Panc1 (cell line): ENCODE measurements at regions not wholly inside any gene's neighbourhood (a gene's known extent, or its start where the extent isn't known, plus 50 kb on each side); places are given as distances from the start of the nearest gene placed in this dataset.

Source experiments
- ATAC-seq: fragments of 200-7000 bp; cut with Tn5 transposase; 2 replicates; pipeline ENCODE4 v1.9.1; 2020; ENCODE audit warnings: mild to moderate bottlenecking, moderate library complexity
- BruUV-seq: library from RNA; stranded (reverse); fragments of 400-500 nt; replicated peaks from 2 replicates; lab custom pipeline; 2021; lab: Mats Ljungman, UMichigan
- CTCF ChIA-PET: fragments of 300-600 bp; sonication (Branson Sonifier 250); formaldehyde crosslinking; loops from one replicate; lab custom pipeline; 2022; ENCODE audit warnings: antibody characterized with exemption; lab: Charles Lee
- POLR2A ChIA-PET: fragments of 300-600 bp; sonication (Branson Sonifier 250); formaldehyde crosslinking; loops from one replicate; lab custom pipeline; 2022; ENCODE audit warnings: antibody characterized with exemption; lab: Charles Lee
- DNase-seq: peaks from one replicate; pipeline ENCODE4 v3.0.0-alpha.2; 2010; ENCODE audit warnings: low read depth, low spot score
- H3K27ac ChIP-seq: 2 replicates; pipeline ENCODE4 v1.5.1; 2011; ENCODE audit warnings: mild to moderate bottlenecking, low read length, inconsistent platforms
- H3K27me3 ChIP-seq: fragments of 200-500 bp; sonication (Bioruptor generic); 2 replicates; pipeline ENCODE4 v1.6.0; 2014; ENCODE audit warnings: low read length, inconsistent platforms; ENCODE audit not compliant: control insufficient read depth, insufficient read depth
- H3K36me3 ChIP-seq: fragments of 200-500 bp; sonication (Bioruptor generic); 2 replicates; pipeline ENCODE4 v1.5.1; 2014; ENCODE audit warnings: inconsistent platforms, mild to moderate bottlenecking, low read length, moderate library complexity; ENCODE audit not compliant: control insufficient read depth, insufficient read depth
- H3K4me1 ChIP-seq: 2 replicates; pipeline ENCODE4 v1.5.1; 2011; ENCODE audit warnings: inconsistent platforms, mild to moderate bottlenecking, low read length, moderate library complexity; ENCODE audit not compliant: control insufficient read depth, insufficient read depth
- H3K4me3 ChIP-seq, 2 experiments: 2 replicates each; pipeline ENCODE4 v1.5.1; 2011 to 2012; ENCODE audit warnings: low read depth in 2 of 2, low read length in 2 of 2, mild to moderate bottlenecking in 2 of 2, inconsistent platforms in 1 of 2, moderate library complexity in 1 of 2
- H3K9me3 ChIP-seq: fragments of 200-500 bp; sonication (Bioruptor generic); 2 replicates; pipeline ENCODE4 v1.5.1; 2014; ENCODE audit warnings: low read depth, mild to moderate bottlenecking, inconsistent platforms, low read length, moderate library complexity; ENCODE audit not compliant: control insufficient read depth, insufficient read depth
- CTCF ChIP-seq: fragments of 450-650 bp; IDR thresholded peaks from 2 replicates; pipeline ENCODE4 v1.5.1; 2017; ENCODE audit warnings: mild to moderate bottlenecking
- POLR2AphosphoS5 ChIP-seq: IDR thresholded peaks from 2 replicates; pipeline ENCODE4 v1.6.1; 2012; ENCODE audit warnings: mild to moderate bottlenecking, low read depth, low read length, moderate library complexity
- REST ChIP-seq, 2 experiments: IDR thresholded peaks; 2 replicates each; pipeline ENCODE4 v1.6.1; 2011 to 2012; ENCODE audit warnings: low read depth in 2 of 2, control low read depth in 1 of 2, low read length in 1 of 2, mild to moderate bottlenecking in 1 of 2, moderate library complexity in 1 of 2; ENCODE audit not compliant: insufficient read depth in 1 of 2
- SIN3A ChIP-seq: IDR thresholded peaks from 2 replicates; pipeline ENCODE4 v1.6.1; 2012; ENCODE audit warnings: low read depth, mild to moderate bottlenecking, low read length, moderate library complexity, borderline replicate concordance; ENCODE audit not compliant: insufficient read depth
- TCF7L2 ChIP-seq: IDR thresholded peaks from 2 replicates; pipeline ENCODE4 v1.6.1; 2011; ENCODE audit warnings: mild to moderate bottlenecking, low read depth, low read length, inconsistent platforms
- in situ Hi-C: cut with HindIII; loops from 2 replicates; pipeline ENCODE4 v1.10.0; 2016; ENCODE audit warnings: low sequenced_read_pairs, low pct_unique_long_range_greater_than_20kb
- intact Hi-C: fragments of 100-400 bp; cut with micrococcal nuclease; formaldehyde crosslinking; loops from one replicate; pipeline ENCODE4 v1.10.0; 2022; ENCODE audit not compliant: unreplicated experiment

- no peaks in the 10 kb centered on the region for H3K4me1 ChIP-seq
- BruUV-seq, result no TSS peak
- TF ChIP-seq TCF7L2 (no peak), POLR2AphosphoS5 (no peak), CTCF (no peak), REST (IDR thresholded peaks at IDR 0.05; ENCODE audit: insufficient read depth in 1 of 2, low read depth in 2 of 2, low read length in 1 of 2) (no peak), SIN3A (no peak)
- in situ Hi-C loops, result no loop called here
- no peaks in the 10 kb centered on the region for H3K36me3 ChIP-seq
- intact Hi-C loops, result no loop called here
- no peaks in the 10 kb centered on the region for H3K9me3 ChIP-seq
- DNase-seq (no peak), ATAC-seq (no peak)
- ChIA-PET POLR2A (no interaction called here), CTCF (no interaction called here)
- no peak overlapping the region for H3K27ac ChIP-seq
- H3K27me3 ChIP-seq, result no peaks in the 10 kb centered on the region
- H3K4me3 ChIP-seq, result no peak overlapping the region
Measured at GRCh38 chr5:72651109-72651508, 143.9 kb upstream of the ZNF366 start.

- BruUV-seq, result no TSS peak
- in situ Hi-C loops (no loop called here), intact Hi-C loops (no loop called here)
- ChIA-PET POLR2A (no interaction called here), CTCF (no interaction called here)
- no peak for TF ChIP-seq SIN3A
- TF ChIP-seq POLR2AphosphoS5, result no peak
- TF ChIP-seq TCF7L2, result no peak
- TF ChIP-seq CTCF, result no peak
- no peak for TF ChIP-seq REST (IDR thresholded peaks at IDR 0.05; ENCODE audit: insufficient read depth in 1 of 2, low read depth in 2 of 2, low read length in 1 of 2)
- no peak overlapping the region for H3K27ac ChIP-seq
- H3K36me3 ChIP-seq, result no peaks in the 10 kb centered on the region
- no peaks in the 10 kb centered on the region for H3K27me3 ChIP-seq
- H3K4me3 ChIP-seq, result no peak overlapping the region
- no peak for DNase-seq
- ATAC-seq, result no peak
- no peaks in the 10 kb centered on the region for H3K4me1 ChIP-seq
- H3K9me3 ChIP-seq, result no peaks in the 10 kb centered on the region
Measured at GRCh38 chr5:72649449-72649848, 142.2 kb upstream of the ZNF366 start.
